ENCODE measurements at regions not wholly inside any gene's neighbourhood (a gene's known extent, or its start where the extent isn't known, plus 50 kb on each side); places are given as distances from the start of the nearest gene placed in this dataset.

GRCh38 chr15:39347453-39347852, 233.4 kb upstream of the THBS1 start:
- Histone ChIP-seq H3K27ac (ENCODE audit: low read length) (no peak overlapping the region), H3K9ac (ENCODE audit: low read length) (no peak overlapping the region), H3F3A (ENCODE audit: insufficient read depth, low read length, poor library complexity, severe bottlenecking) (no peaks in the 10 kb centered on the region), H3K9me3 (ENCODE audit: low read length) (no peaks in the 10 kb centered on the region), H3K4me3 (ENCODE audit: low read length) (no peak overlapping the region), H3K9me2 (ENCODE audit: insufficient read depth, low read length) (no peaks in the 10 kb centered on the region), H4K20me1 (ENCODE audit: insufficient read depth) (no peaks in the 10 kb centered on the region), H3K79me2 (replicated peaks; ENCODE audit: insufficient read depth, low read length) (no peaks in the 10 kb centered on the region), H2AFZ (ENCODE audit: low read depth, low read length) (no peak overlapping the region), H3K36me3 (ENCODE audit: insufficient read depth, low read length) (no peaks in the 10 kb centered on the region), H3K27me3 (ENCODE audit: insufficient read depth, low read depth, low read length) (no peaks in the 10 kb centered on the region), H3K4me2 (ENCODE audit: low read length) (no peak overlapping the region)
- TF ChIP-seq SMC3 (conservative IDR thresholded peaks at IDR 0.05; ENCODE audit: poor library complexity) (no peak), POLR2AphosphoS5 (IDR thresholded peaks at IDR 0.05) (no peak), CTCF (IDR thresholded peaks at IDR 0.05; ENCODE audit: poor library complexity, severe bottlenecking) (no peak), EZH2 (IDR thresholded peaks at IDR 0.05; ENCODE audit: borderline replicate concordance, insufficient read depth, low read length, poor library complexity, severe bottlenecking) (no peak), TAF1 (IDR thresholded peaks at IDR 0.05; ENCODE audit: low read depth) (no peak), EP300 (conservative IDR thresholded peaks at IDR 0.05; ENCODE audit: poor library complexity, severe bottlenecking) (no peak), RAD21 (conservative IDR thresholded peaks at IDR 0.05) (no peak), REST (IDR thresholded peaks at IDR 0.05; ENCODE audit: borderline replicate concordance) (no peak), MXI1 (conservative IDR thresholded peaks at IDR 0.05; ENCODE audit: poor library complexity, severe bottlenecking) (no peak)

- H3F3A ChIP-seq (ENCODE audit: insufficient read depth, low read length, poor library complexity, severe bottlenecking), result no peaks in the 10 kb centered on the region
- H3K9ac ChIP-seq (ENCODE audit: low read length), result no peak overlapping the region
- no peak overlapping the region for H2AFZ ChIP-seq (ENCODE audit: low read depth, low read length)
- H3K9me2 ChIP-seq (ENCODE audit: insufficient read depth, low read length), result no peaks in the 10 kb centered on the region
- no peaks in the 10 kb centered on the region for H4K20me1 ChIP-seq (ENCODE audit: insufficient read depth)
- H3K36me3 ChIP-seq (ENCODE audit: insufficient read depth, low read length), result no peaks in the 10 kb centered on the region
- no peak overlapping the region for H3K4me3 ChIP-seq (ENCODE audit: low read length)
- H3K27me3 ChIP-seq (ENCODE audit: insufficient read depth, low read depth, low read length), result no peaks in the 10 kb centered on the region
- no peak for TF ChIP-seq REST (IDR thresholded peaks at IDR 0.05; ENCODE audit: borderline replicate concordance)
- TF ChIP-seq SMC3 (conservative IDR thresholded peaks at IDR 0.05; ENCODE audit: poor library complexity), result no peak
- no peak for TF ChIP-seq RAD21 (conservative IDR thresholded peaks at IDR 0.05)
- no peak for TF ChIP-seq EP300 (conservative IDR thresholded peaks at IDR 0.05; ENCODE audit: poor library complexity, severe bottlenecking)
- no peak for TF ChIP-seq TAF1 (IDR thresholded peaks at IDR 0.05; ENCODE audit: low read depth)
- no peak for TF ChIP-seq MXI1 (conservative IDR thresholded peaks at IDR 0.05; ENCODE audit: poor library complexity, severe bottlenecking)
- no peak for TF ChIP-seq CTCF (IDR thresholded peaks at IDR 0.05; ENCODE audit: poor library complexity, severe bottlenecking)
- TF ChIP-seq POLR2AphosphoS5 (IDR thresholded peaks at IDR 0.05), result no peak
- no peak overlapping the region for H3K27ac ChIP-seq (ENCODE audit: low read length)
- no peaks in the 10 kb centered on the region for H3K9me3 ChIP-seq (ENCODE audit: low read length)
- H3K79me2 ChIP-seq (replicated peaks; ENCODE audit: insufficient read depth, low read length), result no peaks in the 10 kb centered on the region
- no peak overlapping the region for H3K4me2 ChIP-seq (ENCODE audit: low read length)
These were observed 230.1 kb upstream of the THBS1 start for GRCh38 chr15:39350785-39351184.
